ENCODE measurements at regions not wholly inside any gene's neighbourhood (a gene's known extent, or its start where the extent isn't known, plus 50 kb on each side); places are given as distances from the start of the nearest gene placed in this dataset.

DNA sequence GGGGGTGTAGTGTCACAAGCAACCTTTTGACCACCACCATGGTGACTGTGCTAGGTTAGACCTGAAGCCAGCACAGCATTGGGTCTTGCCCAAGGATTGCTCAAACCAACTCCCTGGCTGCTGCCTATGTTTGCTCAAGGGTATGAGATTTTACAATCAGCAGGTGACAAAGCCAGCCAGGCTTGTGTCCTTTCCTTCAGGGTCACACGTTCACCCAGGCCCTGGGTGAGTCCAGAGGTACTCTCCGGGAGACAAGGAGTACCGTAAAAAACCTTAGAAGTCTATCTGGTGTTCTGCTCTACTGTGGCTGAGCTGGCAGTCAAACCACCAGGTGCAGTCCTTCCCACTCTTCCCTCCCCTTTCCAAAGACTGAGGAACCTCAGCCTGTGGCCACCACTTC is 238.9 kb upstream of the MIS18BP1 start:
- Histone ChIP-seq H3K4me1 (no peaks in the 10 kb centered on the region), H3K9me3 (no peaks in the 10 kb centered on the region), H3K36me3 (ENCODE audit: control insufficient read depth, insufficient read depth, low read length) (no peaks in the 10 kb centered on the region), H3K27me3 (replicated peaks; ENCODE audit: control insufficient read depth, insufficient read depth, low read length) (no peaks in the 10 kb centered on the region), H3K4me3 (ENCODE audit: low read depth, low read length) (no peak overlapping the region)
- Mint-ChIP-seq H3K9me3 (ENCODE audit: unreplicated experiment) (no peaks in the 10 kb centered on the region), H3K4me1 (ENCODE audit: low read depth, unreplicated experiment) (no peaks in the 10 kb centered on the region), H3K27me3 (ENCODE audit: insufficient read depth, unreplicated experiment) (no peaks in the 10 kb centered on the region), H3K4me3 (ENCODE audit: unreplicated experiment) (no peak overlapping the region), H3K36me3 (ENCODE audit: insufficient read depth, unreplicated experiment) (no peaks in the 10 kb centered on the region), H3K27ac (ENCODE audit: unreplicated experiment) (no peak overlapping the region)
- intact Hi-C loops (cut with micrococcal nuclease; ENCODE audit: unreplicated experiment): no loop called here
- no peak for DNase-seq
- POLR2A ChIA-PET: no interaction called here
- CTCF ChIA-PET: no interaction called here
- BruUV-seq (replicated peaks): no TSS peak
- TF ChIP-seq, protein P1, sequence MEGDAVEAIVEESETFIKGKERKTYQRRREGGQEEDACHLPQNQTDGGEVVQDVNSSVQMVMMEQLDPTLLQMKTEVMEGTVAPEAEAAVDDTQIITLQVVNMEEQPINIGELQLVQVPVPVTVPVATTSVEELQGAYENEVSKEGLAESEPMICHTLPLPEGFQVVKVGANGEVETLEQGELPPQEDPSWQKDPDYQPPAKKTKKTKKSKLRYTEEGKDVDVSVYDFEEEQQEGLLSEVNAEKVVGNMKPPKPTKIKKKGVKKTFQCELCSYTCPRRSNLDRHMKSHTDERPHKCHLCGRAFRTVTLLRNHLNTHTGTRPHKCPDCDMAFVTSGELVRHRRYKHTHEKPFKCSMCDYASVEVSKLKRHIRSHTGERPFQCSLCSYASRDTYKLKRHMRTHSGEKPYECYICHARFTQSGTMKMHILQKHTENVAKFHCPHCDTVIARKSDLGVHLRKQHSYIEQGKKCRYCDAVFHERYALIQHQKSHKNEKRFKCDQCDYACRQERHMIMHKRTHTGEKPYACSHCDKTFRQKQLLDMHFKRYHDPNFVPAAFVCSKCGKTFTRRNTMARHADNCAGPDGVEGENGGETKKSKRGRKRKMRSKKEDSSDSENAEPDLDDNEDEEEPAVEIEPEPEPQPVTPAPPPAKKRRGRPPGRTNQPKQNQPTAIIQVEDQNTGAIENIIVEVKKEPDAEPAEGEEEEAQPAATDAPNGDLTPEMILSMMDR (IDR thresholded peaks at IDR 0.05; ENCODE audit: insufficient read depth in 1 of 2, low read depth in 1 of 2, low read length in 1 of 2, severe bottlenecking in 1 of 2, unreplicated experiment in 1 of 2): no peak

DNA sequence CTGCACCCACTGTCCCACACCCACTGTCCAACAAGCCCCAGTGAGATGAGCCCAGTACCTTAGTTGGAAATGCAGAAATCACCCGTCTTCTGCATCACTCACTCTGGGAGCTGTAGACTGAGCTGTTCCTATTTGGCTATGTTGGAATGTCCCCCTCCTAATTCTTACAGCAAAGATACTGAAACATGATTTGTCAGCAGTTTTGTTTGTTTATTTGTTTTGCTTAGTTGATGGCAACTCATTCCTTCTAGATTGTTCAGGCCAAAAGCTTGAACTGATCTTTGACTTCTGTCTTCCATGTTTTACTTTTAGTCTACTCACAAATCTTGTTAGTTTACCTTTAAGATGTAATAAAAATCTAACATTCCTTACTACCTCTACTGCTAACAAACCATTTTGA is 233.6 kb upstream of the MIS18BP1 start:
- Histone ChIP-seq H3K4me1 (no peaks in the 10 kb centered on the region), H3K4me3 (ENCODE audit: low read depth, low read length) (no peak overlapping the region), H3K9me3 (no peaks in the 10 kb centered on the region), H3K27me3 (replicated peaks; ENCODE audit: control insufficient read depth, insufficient read depth, low read length) (no peaks in the 10 kb centered on the region), H3K36me3 (ENCODE audit: control insufficient read depth, insufficient read depth, low read length) (no peaks in the 10 kb centered on the region)
- intact Hi-C loops (cut with micrococcal nuclease; ENCODE audit: unreplicated experiment): no loop called here
- no peaks in the 10 kb centered on the region for H3K4me1 Mint-ChIP-seq (ENCODE audit: low read depth, unreplicated experiment)
- H3K4me3 Mint-ChIP-seq (ENCODE audit: unreplicated experiment): no peak overlapping the region
- no peak overlapping the region for H3K27ac Mint-ChIP-seq (ENCODE audit: unreplicated experiment)
- TF ChIP-seq, protein P1 (IDR thresholded peaks at IDR 0.05; ENCODE audit: insufficient read depth in 1 of 2, low read depth in 1 of 2, low read length in 1 of 2, severe bottlenecking in 1 of 2, unreplicated experiment in 1 of 2): no peak
- ChIA-PET CTCF (no interaction called here), POLR2A (no interaction called here)
- H3K27me3 Mint-ChIP-seq (ENCODE audit: insufficient read depth, unreplicated experiment): no peaks in the 10 kb centered on the region
- DNase-seq: no peak
- peaks cover 27% of the 10 kb centered on the region for H3K9me3 Mint-ChIP-seq (ENCODE audit: unreplicated experiment)
- H3K36me3 Mint-ChIP-seq (ENCODE audit: insufficient read depth, unreplicated experiment): no peaks in the 10 kb centered on the region
- BruUV-seq (replicated peaks): no TSS peak

DNA sequence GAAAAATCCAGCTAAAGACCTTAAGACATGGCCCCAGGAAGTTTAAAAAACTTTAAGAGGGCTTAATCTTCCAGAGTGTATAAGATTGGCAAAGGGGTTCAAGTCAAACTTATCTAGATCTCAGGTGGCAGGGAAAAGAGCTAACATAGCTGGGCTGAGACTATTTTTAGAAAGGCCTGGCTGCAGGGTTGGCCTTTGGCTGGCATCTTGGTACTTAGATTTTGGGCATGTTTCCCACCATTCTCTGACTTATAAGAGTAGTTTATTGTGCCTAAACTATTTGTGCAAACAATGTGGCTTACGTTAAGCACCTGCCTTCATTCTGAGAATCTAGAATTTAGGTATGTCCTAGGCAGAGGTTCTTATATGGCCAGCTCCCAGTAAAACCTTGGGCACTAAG is 214.0 kb upstream of the MIS18BP1 start:
- no peaks in the 10 kb centered on the region for H3K4me1 ChIP-seq
- POLR2A ChIA-PET: no interaction called here
- no peaks in the 10 kb centered on the region for H3K9me3 Mint-ChIP-seq (ENCODE audit: unreplicated experiment)
- no peaks in the 10 kb centered on the region for H3K4me1 Mint-ChIP-seq (ENCODE audit: low read depth, unreplicated experiment)
- TF ChIP-seq, protein P1 (IDR thresholded peaks at IDR 0.05; ENCODE audit: insufficient read depth in 1 of 2, low read depth in 1 of 2, low read length in 1 of 2, severe bottlenecking in 1 of 2, unreplicated experiment in 1 of 2): no peak
- no peak overlapping the region for H3K4me3 Mint-ChIP-seq (ENCODE audit: unreplicated experiment)
- H3K27me3 Mint-ChIP-seq (ENCODE audit: insufficient read depth, unreplicated experiment): no peaks in the 10 kb centered on the region
- no peaks in the 10 kb centered on the region for H3K36me3 Mint-ChIP-seq (ENCODE audit: insufficient read depth, unreplicated experiment)
- no peak overlapping the region for H3K4me3 ChIP-seq (ENCODE audit: low read depth, low read length)
- no peak for DNase-seq
- no TSS peak for BruUV-seq (replicated peaks)
- intact Hi-C loops (cut with micrococcal nuclease; ENCODE audit: unreplicated experiment): no loop called here
- no peaks in the 10 kb centered on the region for H3K36me3 ChIP-seq (ENCODE audit: control insufficient read depth, insufficient read depth, low read length)
- H3K27me3 ChIP-seq (replicated peaks; ENCODE audit: control insufficient read depth, insufficient read depth, low read length): no peaks in the 10 kb centered on the region
- CTCF ChIA-PET: no interaction called here
- no peaks in the 10 kb centered on the region for H3K9me3 ChIP-seq
- no peak overlapping the region for H3K27ac Mint-ChIP-seq (ENCODE audit: unreplicated experiment)
